CD14-positive monocyte (primary cell): ENCODE measurements at regions not wholly inside any gene's neighbourhood (a gene's known extent, or its start where the extent isn't known, plus 50 kb on each side); places are given as distances from the start of the nearest gene placed in this dataset.

ENCODE experiments used
- DNase-seq, 3 donors: peaks; one replicate each; pipeline ENCODE4 v3.0.0-alpha.2; 2011 to 2022
- H2AFZ ChIP-seq: 2 replicates; pipeline ENCODE4 v1.6.0; 2012; ENCODE audit warnings: mild to moderate bottlenecking, low read depth, low read length, inconsistent platforms; ENCODE audit not compliant: insufficient read depth, poor library complexity, severe bottlenecking
- H3K27ac ChIP-seq, 2 donors: 1 replicate in 1 of 2; 2 replicates in 1 of 2; pipeline ENCODE4 v1.5.1; 2012 to 2013; ENCODE audit warnings: low read length in 2 of 2, control low read depth in 1 of 2, inconsistent platforms in 1 of 2, low read depth in 1 of 2, mild to moderate bottlenecking in 1 of 2
- H3K27me3 ChIP-seq, 2 donors: one replicate each; pipeline versions ENCODE4 v1.6.0 to v1.6.1; 2011 to 2013; ENCODE audit warnings: low read length in 2 of 2; ENCODE audit not compliant: control insufficient read depth in 2 of 2, insufficient read depth in 2 of 2
- H3K36me3 ChIP-seq, 2 donors: replicated peaks in 1 of 2; 1 replicate in 1 of 2; 2 replicates in 1 of 2; pipeline versions ENCODE4 v1.5.1 to v1.6.1; 2012 to 2013; ENCODE audit warnings: low read length in 2 of 2, control low read depth in 1 of 2, inconsistent platforms in 1 of 2, mild to moderate bottlenecking in 1 of 2; ENCODE audit not compliant: insufficient read depth in 2 of 2, control insufficient read depth in 1 of 2
- H3K4me1 ChIP-seq, 2 donors: 1 replicate in 1 of 2; 2 replicates in 1 of 2; pipeline versions ENCODE4 v1.5.1 to v1.6.1; 2012 to 2013; ENCODE audit warnings: low read length in 2 of 2, control low read depth in 1 of 2, inconsistent platforms in 1 of 2, mild to moderate bottlenecking in 1 of 2, moderate library complexity in 1 of 2; ENCODE audit not compliant: insufficient read depth in 2 of 2, control insufficient read depth in 1 of 2
- H3K4me2 ChIP-seq: replicated peaks from 2 replicates; pipeline ENCODE3; 2012; ENCODE audit warnings: low read length, moderate library complexity, mild to moderate bottlenecking; ENCODE audit not compliant: poor library complexity, severe bottlenecking; ENCODE audit errors: extremely low read depth
- H3K4me3 ChIP-seq, 3 experiments: fragments of 200-600 bp in 1 of 3; sonication (generic) in 1 of 3; replicated peaks in 1 of 3; 1 replicate in 2 of 3; 2 replicates in 1 of 3; pipeline ENCODE4 v1.5.1; 2011 to 2013; ENCODE audit warnings: low read length in 3 of 3, mild to moderate bottlenecking in 3 of 3, control low read depth in 2 of 3, low read depth in 2 of 3, inconsistent platforms in 1 of 3, moderate library complexity in 1 of 3
- H3K79me2 ChIP-seq: 2 replicates; pipeline ENCODE4 v1.6.0; 2012; ENCODE audit warnings: mild to moderate bottlenecking, control low read depth, inconsistent platforms, low read length, moderate library complexity; ENCODE audit not compliant: insufficient read depth
- H3K9ac ChIP-seq: 2 replicates; pipeline ENCODE4 v1.6.0; 2017; ENCODE audit warnings: low read length, mild to moderate bottlenecking; ENCODE audit not compliant: insufficient read depth, poor library complexity, severe bottlenecking
- H3K9me3 ChIP-seq, 2 donors: replicated peaks in 1 of 2; 1 replicate in 1 of 2; 2 replicates in 1 of 2; pipeline versions ENCODE4 v1.5.1 to v1.6.1; 2012 to 2013; ENCODE audit warnings: low read length in 2 of 2, control low read depth in 1 of 2; ENCODE audit not compliant: control insufficient read depth in 1 of 2, insufficient read depth in 1 of 2
- H4K20me1 ChIP-seq: 2 replicates; pipeline ENCODE4 v1.6.0; 2012; ENCODE audit warnings: mild to moderate bottlenecking, low read length, control low read depth, moderate library complexity; ENCODE audit not compliant: insufficient read depth
- H3K27ac Mint-ChIP-seq, 7 donors: one replicate each; pipeline ENCODE4 v1.8.0; 2020; ENCODE audit warnings: mild to moderate bottlenecking in 7 of 7, mixed read lengths in 7 of 7, moderate library complexity in 6 of 7, inconsistent platforms in 2 of 7
- H3K27me3 Mint-ChIP-seq, 3 donors: one replicate each; pipeline ENCODE4 v1.8.0; 2021 to 2022; ENCODE audit warnings: low read depth in 3 of 3, mild to moderate bottlenecking in 3 of 3, mixed read lengths in 3 of 3, moderate library complexity in 3 of 3, inconsistent platforms in 1 of 3
- H3K36me3 Mint-ChIP-seq, 2 donors: one replicate each; pipeline ENCODE4 v1.8.0; 2020; ENCODE audit warnings: mixed read lengths in 2 of 2, inconsistent platforms in 1 of 2, mild to moderate bottlenecking in 1 of 2
- H3K4me1 Mint-ChIP-seq: one replicate; pipeline ENCODE4 v1.8.0; 2020; ENCODE audit warnings: mild to moderate bottlenecking, mixed read lengths
- H3K4me3 Mint-ChIP-seq, 2 donors: one replicate each; pipeline ENCODE4 v1.8.0; 2020; ENCODE audit warnings: mild to moderate bottlenecking in 2 of 2, mixed read lengths in 2 of 2, moderate library complexity in 1 of 2
- H3K9me3 Mint-ChIP-seq, 7 donors: one replicate each; pipeline ENCODE4 v1.8.0; 2020 to 2022; ENCODE audit warnings: mixed read lengths in 7 of 7, mild to moderate bottlenecking in 6 of 7, moderate library complexity in 6 of 7, inconsistent platforms in 2 of 7
- WGBS: methylation state at CpG from one replicate; pipeline ENCODE4 v1.1.5; 2013; ENCODE audit warnings: missing lambda C conversion rate; ENCODE audit not compliant: insufficient coverage; 5-methylcytosine and 5-hydroxymethylcytosine counted together
- intact Hi-C, 2 donors: fragments of 100-400 bp; cut with micrococcal nuclease; formaldehyde crosslinking; loops; one replicate each; pipeline versions ENCODE4 v1.15.0 to v1.15.1; 2023
- TF ChIP-seq, protein P1 (sequence below): fragments of 200-600 bp; IDR thresholded peaks from one replicate; pipeline ENCODE4 v1.8.0; 2022; ENCODE audit warnings: antibody characterized with exemption, mild to moderate bottlenecking

DNA sequence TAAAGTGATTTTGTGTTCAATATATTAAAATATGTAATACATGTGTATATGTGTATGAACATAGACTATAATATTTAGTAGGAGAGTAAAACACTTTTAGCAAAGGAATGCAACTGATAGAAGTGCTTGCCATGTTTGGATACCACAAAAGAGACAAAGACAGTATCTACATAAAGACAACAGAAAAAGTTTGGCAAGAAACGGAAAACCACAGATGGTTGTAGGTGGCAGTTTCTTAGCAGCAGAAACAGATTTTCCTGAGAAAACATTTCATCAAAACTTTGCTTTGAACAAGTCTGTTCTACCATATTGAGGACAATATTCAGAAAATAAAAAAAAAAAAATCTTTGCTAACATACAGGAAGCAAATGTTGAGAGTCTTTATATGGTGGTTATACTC is 1560.4 kb upstream of the GBE1 start:
- no CpG with 5 or more reads among the region's 1 CpG for WGBS
- intact Hi-C loops = no loop called here

DNA sequence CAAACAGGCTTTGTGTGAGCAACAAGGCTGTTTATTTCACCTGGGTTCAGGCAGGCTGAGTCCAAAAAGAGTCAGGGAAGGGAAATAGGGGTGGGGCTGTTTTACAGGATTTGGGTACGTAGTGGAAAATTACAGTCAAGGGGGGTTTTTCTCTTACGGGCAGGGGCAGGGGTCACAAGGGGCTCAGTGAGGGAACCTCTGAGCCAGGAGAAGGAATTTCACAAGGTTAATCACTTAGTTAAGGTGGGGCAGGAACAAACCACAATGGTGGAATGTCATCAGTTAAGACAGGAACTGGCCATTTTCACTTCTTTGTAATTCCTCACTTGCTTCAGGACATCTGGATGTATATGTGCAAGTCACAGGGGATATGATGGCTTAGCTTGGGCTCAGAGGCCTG is 1592.8 kb upstream of the GBE1 start:
- Mint-ChIP-seq H3K27me3 (no peaks in the 10 kb centered on the region), H3K4me1 (no peaks in the 10 kb centered on the region), H3K27ac (no peak overlapping the region), H3K9me3 (peaks cover 2 to 15% (median 9%) of the 10 kb centered on the region in 7 donors), H3K4me3 (no peak overlapping the region), H3K36me3 (no peaks in the 10 kb centered on the region)
- TF ChIP-seq, protein P1, sequence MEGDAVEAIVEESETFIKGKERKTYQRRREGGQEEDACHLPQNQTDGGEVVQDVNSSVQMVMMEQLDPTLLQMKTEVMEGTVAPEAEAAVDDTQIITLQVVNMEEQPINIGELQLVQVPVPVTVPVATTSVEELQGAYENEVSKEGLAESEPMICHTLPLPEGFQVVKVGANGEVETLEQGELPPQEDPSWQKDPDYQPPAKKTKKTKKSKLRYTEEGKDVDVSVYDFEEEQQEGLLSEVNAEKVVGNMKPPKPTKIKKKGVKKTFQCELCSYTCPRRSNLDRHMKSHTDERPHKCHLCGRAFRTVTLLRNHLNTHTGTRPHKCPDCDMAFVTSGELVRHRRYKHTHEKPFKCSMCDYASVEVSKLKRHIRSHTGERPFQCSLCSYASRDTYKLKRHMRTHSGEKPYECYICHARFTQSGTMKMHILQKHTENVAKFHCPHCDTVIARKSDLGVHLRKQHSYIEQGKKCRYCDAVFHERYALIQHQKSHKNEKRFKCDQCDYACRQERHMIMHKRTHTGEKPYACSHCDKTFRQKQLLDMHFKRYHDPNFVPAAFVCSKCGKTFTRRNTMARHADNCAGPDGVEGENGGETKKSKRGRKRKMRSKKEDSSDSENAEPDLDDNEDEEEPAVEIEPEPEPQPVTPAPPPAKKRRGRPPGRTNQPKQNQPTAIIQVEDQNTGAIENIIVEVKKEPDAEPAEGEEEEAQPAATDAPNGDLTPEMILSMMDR = no peak
- no peak for DNase-seq
- H3K36me3 ChIP-seq = no peaks in the 10 kb centered on the region
- peaks cover 4 to 15% of the 10 kb centered on the region in 2 donors for H3K9me3 ChIP-seq
- no peaks in the 10 kb centered on the region for H3K4me1 ChIP-seq
- H3K9ac ChIP-seq = no peak overlapping the region
- H4K20me1 ChIP-seq = no peaks in the 10 kb centered on the region
- H3K79me2 ChIP-seq = no peaks in the 10 kb centered on the region
- H3K27ac ChIP-seq = no peak overlapping the region
- intact Hi-C loops = no loop called here
- H2AFZ ChIP-seq = no peak overlapping the region
- no peak overlapping the region for H3K4me3 ChIP-seq
- no peak overlapping the region for H3K4me2 ChIP-seq
- WGBS = 100% methylated on average over 2 of the region's 2 CpGs
- H3K27me3 ChIP-seq = no peaks in the 10 kb centered on the region

More for the DNA sequence above, 1560.4 kb upstream of the GBE1 start:
- H3K79me2 ChIP-seq = no peaks in the 10 kb centered on the region
- Mint-ChIP-seq H3K4me3 (no peak overlapping the region), H3K36me3 (no peaks in the 10 kb centered on the region), H3K27ac (no peak overlapping the region), H3K27me3 (no peaks in the 10 kb centered on the region), H3K4me1 (no peaks in the 10 kb centered on the region), H3K9me3 (peaks cover 1 to 11% (median 4%) of the 10 kb centered on the region in 7 donors)
- no peaks in the 10 kb centered on the region for H4K20me1 ChIP-seq
- H3K4me1 ChIP-seq = no peaks in the 10 kb centered on the region
- H3K9ac ChIP-seq = no peak overlapping the region
- H3K4me2 ChIP-seq = no peak overlapping the region
- TF ChIP-seq, protein P1 = no peak
- no peak overlapping the region for H3K27ac ChIP-seq
- H2AFZ ChIP-seq = no peak overlapping the region
- H3K27me3 ChIP-seq = no peaks in the 10 kb centered on the region
- no peak for DNase-seq
- peaks cover 8 to 10% of the 10 kb centered on the region in 2 donors for H3K9me3 ChIP-seq
- no peak overlapping the region for H3K4me3 ChIP-seq
- H3K36me3 ChIP-seq = no peaks in the 10 kb centered on the region
